HG02970 (cell line): ENCODE measurements at regions not wholly inside any gene's neighbourhood (a gene's known extent, or its start where the extent isn't known, plus 50 kb on each side); places are given as distances from the start of the nearest gene placed in this dataset.
"Not testable (repeated sequence)": the region's sequence is repeated elsewhere in the genome, so short reads cannot be mapped to it uniquely, and the experiment has no call there.

ENCODE experiments used
- ATAC-seq: cut with Tn5 transposase; IDR thresholded peaks from one replicate; pipeline ENCODE4 v1.9.1; 2021; ENCODE audit warnings: mild to moderate bottlenecking, moderate library complexity, moderate number of reproducible peaks; ENCODE audit not compliant: unreplicated experiment, low FRiP score

DNA sequence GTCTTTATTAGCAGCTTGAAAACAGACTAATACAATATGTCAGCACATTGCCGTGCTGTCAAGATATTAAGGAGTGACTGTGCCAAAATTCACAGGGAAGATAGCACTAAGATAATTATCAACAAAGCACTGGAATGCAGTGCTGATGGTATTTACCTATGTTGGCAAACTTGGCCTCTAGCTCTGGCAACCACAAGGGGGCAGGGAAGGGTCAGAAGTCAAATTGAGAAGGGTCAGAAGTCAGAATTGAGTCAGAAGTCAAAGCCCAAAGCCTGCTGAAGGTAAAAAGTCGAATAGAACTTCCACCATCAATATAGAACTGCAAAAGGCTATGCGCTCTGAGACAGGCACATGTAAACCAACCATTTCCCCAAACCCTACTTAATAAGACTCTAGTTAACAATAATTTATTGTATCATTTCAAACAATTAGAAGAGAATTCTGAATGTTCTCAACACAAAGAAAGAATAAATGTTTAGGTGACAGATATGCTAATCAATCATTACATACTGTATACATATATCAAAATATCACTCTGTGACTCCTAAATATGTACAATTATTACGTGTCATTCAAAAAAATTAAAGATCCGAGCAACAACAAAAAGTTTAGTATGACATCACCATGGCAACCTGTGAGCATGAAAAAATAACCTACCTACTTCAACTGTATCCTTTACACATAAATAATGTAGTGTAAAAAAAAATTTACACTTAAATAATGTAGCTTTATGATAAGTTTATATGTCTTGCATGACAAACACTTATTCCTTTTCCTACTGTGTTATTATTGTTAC is 916.1 kb downstream of the KCNJ2 start:
- no peak for ATAC-seq

GRCh38 chr17:71089431-71089830 is 920.1 kb downstream of the KCNJ2 start:
- ATAC-seq: no peak

GRCh38 chr17:71098071-71098470 is 928.7 kb downstream of the KCNJ2 start:
- no peak for ATAC-seq

DNA sequence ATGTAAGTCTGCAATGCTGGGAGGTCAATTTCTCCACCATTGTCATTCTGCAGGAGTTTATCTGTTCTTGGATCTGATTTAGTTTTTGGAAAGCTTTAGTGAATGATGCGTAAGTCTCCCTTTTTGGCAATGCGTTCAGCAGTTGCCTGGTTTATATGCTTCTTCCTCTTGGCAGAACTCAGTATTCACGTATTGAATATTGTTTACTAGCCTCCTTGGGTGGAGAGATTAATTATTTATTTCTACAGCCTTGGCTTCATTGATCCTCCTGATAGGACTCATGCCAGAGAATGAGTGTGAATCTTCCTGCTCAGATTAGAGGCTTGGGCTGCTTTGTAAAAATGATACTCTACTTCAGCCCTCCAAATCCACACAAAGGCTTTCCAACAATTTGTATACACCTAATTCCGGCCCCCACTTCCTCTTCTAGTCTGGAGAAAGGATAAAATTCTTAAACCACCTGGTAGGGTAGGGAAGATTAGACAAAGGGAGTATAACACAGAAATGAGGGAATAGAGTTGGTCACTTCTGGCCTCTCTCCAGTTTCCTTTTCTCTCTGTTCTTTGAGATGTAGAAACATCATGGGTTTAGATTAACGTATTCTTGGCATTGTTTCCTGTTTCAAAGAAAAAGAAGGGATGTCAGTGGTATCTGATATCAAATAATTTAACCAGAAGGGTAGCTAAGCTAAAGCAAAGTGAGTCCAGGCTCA is 929.8 kb downstream of the KCNJ2 start:
- no peak for ATAC-seq

DNA sequence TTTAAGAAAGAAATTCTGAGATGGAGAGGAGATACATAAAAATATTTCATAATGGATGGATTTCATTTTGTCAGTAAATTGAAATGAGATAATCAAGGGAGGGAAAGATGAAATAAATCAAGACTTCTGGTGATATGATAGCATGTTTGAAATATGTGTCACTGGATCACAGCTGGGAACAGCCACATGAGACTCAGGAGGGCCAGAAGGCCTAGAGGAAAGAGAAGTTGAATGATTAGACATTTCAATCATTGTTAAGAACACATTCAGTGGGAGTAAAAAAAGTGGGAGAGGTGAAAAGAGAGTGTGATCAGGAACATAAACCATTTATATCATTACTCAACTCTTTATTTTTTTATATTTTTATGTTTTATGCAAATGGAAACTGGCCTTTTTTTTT is 933.4 kb downstream of the KCNJ2 start:
- ATAC-seq: no peak

DNA sequence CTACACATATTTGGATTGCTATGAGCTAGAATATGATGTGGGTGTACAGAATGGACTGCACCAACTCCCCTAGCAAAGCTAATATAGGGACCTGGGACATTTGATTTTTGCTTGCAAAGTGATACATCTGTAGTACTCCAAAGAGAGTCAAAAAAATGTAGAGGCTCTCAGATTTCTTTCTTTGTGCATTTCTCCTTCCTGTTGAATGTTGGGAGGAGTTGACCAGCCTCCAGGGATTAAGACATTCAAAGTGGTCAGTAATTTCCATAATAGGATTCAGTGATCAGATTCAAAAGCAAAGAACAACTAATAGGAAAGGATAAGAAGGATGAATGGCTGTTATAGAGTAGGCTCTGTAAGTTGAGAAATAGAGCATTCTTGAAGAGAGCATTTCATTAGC is 934.9 kb downstream of the KCNJ2 start:
- ATAC-seq: no peak

GRCh38 chr17:71106056-71106455 is 936.7 kb downstream of the KCNJ2 start:
- ATAC-seq: not testable (repeated sequence)

DNA sequence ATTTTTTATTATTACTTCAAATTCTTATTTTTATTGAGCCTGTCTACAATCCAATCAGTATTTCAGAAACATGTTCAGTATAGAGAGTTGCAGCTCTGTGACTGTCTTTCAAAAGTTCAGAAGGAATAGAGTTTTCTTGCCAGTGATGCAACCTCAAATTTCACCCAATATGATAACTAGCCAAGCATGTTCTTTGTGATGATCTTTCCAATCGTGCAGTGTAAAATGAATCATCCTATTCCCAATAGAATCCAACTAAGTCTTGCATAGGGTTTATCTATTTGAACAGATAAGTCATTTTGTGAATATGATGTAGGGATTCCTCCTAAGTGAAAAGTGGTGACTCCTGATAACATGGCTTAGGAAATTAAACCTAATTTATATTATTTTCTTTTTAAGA is 937.8 kb downstream of the KCNJ2 start:
- ATAC-seq: no peak

GRCh38 chr17:71109697-71110096 is 940.4 kb downstream of the KCNJ2 start:
- ATAC-seq: no peak

DNA sequence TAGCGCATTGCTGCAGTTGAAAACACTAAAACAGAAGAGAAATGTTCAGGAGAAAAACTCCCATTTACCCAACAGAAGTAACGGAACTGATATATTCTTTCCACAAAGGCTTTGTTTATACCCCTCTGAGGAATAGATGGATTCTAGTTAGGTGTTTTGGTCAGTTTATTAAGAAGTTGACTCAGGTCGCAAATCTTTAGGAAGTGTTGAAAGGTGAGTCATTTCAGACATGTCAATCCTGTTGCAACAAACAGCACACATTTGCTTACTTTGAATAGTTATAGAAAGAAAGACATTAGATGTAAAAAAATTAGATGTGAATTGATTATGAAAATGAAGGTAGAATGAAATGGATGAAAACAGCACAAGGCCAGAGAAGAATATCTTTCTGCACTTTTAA is 941.0 kb downstream of the KCNJ2 start:
- no peak for ATAC-seq

GRCh38 chr17:71111460-71111859 is 942.1 kb downstream of the KCNJ2 start:
- ATAC-seq: no peak

DNA sequence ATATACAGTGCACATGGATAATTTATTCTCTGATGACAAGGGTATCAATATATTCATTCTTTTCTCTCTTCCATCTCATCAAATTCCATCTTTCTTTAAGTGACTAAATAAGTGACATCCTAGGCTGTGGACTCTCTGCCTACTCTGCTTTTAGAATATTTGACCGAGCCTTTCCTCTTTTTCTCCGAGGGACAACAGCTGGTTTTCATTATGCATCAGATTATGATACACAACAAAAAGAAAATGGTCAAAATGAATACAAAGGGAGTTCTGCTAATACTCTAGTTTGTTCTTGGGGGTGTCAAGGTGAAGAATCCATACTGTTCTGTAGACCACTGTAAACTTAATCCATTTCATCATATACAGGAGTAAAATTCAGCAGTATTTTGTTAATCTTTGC is 942.6 kb downstream of the KCNJ2 start:
- ATAC-seq: no peak

DNA sequence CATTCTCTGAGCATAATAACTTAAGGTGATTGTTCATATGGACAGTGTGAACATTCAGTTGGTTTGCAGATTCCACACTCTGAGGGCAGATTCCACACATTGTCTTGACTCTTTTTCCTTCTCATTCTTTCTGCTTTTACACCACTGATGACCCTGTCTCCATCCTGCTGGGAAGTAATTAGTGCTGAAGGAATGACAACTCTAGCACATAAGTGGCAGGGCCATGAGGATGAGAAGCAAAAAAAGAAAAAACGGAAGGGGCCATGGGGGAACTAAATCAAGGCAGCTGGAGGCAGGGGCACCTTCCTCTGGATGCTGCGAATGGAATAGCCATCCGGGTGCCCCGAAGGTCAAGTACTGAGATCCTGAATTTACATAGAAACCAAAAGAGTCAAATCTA is 944.0 kb downstream of the KCNJ2 start:
- ATAC-seq: no peak

GRCh38 chr17:71114911-71115668 is 945.8 kb downstream of the KCNJ2 start:
- no peak for ATAC-seq

DNA sequence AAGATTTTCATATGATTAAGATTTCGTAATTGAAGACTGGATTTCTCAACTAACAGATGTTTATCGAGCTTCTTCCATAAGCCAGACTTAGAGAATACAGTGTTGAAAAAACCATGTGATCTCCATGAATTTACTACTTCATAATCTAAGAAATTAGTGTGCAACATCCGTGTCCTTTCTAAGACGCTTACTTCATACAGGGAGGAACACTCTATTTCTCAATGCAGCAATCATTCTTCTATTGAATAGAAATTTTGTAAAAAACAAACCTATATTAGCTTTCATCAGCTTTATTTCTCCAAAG is 946.3 kb downstream of the KCNJ2 start:
- no peak for ATAC-seq

- no peak for ATAC-seq
Measured at GRCh38 chr17:71117466-71117865, 948.1 kb downstream of the KCNJ2 start.

- ATAC-seq: no peak
Measured at GRCh38 chr17:71118039-71118438, 948.7 kb downstream of the KCNJ2 start.

DNA sequence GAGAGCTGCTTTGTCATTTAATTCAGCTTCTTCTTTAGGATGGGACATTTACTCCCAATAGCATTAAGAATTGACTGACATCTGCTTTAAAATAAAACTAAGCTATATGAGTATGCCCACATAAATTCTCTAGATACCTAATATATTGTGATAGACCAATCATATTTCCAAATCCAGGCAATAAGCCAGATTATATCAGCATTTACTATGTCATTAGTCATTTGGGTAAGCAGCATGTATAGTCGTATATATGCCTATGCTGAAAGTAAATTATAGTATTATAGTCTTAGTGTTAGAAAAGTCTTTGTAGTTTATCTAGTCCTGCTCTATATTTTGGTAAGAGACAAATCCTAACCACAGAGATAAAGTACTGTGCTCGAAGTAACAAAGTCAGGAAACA is 958.1 kb downstream of the KCNJ2 start:
- no peak for ATAC-seq

- ATAC-seq: no peak
Measured at GRCh38 chr17:71142333-71142732, 973.0 kb downstream of the KCNJ2 start.

DNA sequence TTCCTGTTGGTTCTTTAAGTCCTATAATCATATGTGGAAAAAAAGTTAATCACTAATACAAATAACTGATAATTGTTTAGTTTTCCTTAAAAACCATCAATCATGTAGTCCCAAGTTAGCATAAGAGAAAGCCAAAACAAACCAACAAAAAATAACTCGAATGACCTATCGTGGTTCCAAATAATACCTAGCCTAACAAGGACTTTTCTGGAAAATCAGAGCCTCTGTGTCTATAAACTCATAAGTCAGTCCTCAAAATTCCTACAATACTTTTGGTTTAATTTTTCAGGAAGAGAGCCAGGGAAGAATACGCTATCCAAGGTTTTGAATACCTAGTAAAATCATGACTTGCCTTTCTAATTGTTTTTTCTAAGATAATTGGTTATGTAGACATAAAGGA is 975.3 kb upstream of the SOX9 start:
- no peak for ATAC-seq

- no peak for ATAC-seq
Measured at GRCh38 chr17:71147906-71148305, 972.9 kb upstream of the SOX9 start.

DNA sequence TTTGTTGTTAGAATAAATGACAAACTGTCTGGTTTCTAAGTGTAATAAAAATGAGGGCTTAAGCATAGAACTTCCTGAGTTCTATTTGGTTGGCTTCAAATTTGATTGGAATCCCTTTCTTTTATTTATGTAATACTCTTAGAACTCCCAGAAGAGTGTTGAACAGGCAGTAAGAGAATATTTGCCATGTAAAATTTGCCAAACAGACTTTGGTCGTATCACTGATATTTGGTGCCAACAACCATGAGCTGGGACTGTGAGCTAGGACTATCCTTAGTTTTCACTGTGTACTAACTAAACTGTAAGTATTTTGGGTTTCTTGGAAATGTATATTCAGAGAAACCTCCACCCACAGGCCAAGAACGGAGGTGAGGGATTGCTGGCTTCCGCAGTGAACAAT is 971.2 kb upstream of the SOX9 start:
- ATAC-seq: no peak
